K562 (cell line): ENCODE measurements at regions not wholly inside any gene's neighbourhood (a gene's known extent, or its start where the extent isn't known, plus 50 kb on each side); places are given as distances from the start of the nearest gene placed in this dataset.
A peak's percentile ranks its signal among the peaks of the same experiment; 100 is the strongest.

ENCODE experiments used
- ATAC-seq: fragments of 200-7000 bp; cut with Tn5 transposase; 3 replicates; pipeline ENCODE4 v1.9.1; 2020; ENCODE audit warnings: moderate library complexity
- BruUV-seq: library from RNA; stranded (reverse); fragments of 400-500 nt; replicated peaks from 2 replicates; lab custom pipeline; 2021; lab: Mats Ljungman, UMichigan
- CTCF ChIA-PET: fragments of 300-600 bp; formaldehyde crosslinking; extraction: SDS; loops from one replicate; lab custom pipeline; 2021; ENCODE audit warnings: low intra/inter-chr PET ratio; lab: Yijun Ruan, JAX
- POLR2A ChIA-PET: fragments of 300-600, 350-650 bp; sonication (Branson Sonifier 250); formaldehyde crosslinking; extraction: SDS; loops from one replicate; lab custom pipeline; 2021; ENCODE audit warnings: antibody characterized with exemption, inconsistent platforms; lab: Yijun Ruan, JAX
- DNase-seq, 4 experiments: peaks; one replicate each; pipeline versions ENCODE4 v3.0.0 to v3.0.0-alpha.2; 2011 to 2018; ENCODE audit warnings: low spot score in 3 of 4, mixed read lengths in 3 of 4; ENCODE audit errors: extremely low read depth in 1 of 4
- FAIRE-seq: peaks from 2 replicates; lab custom pipeline; 2011; peaks lifted over from hg19 to GRCh38; lab: Jason Lieb, UNC
- H2AFZ ChIP-seq: 2 replicates; pipeline ENCODE4 v1.6.0; 2011; ENCODE audit warnings: low read depth, low read length, control low read depth, inconsistent platforms
- H3K27ac ChIP-seq: fragments of 200-600 bp; 3 replicates; pipeline ENCODE4 v1.8.0; 2011; ENCODE audit warnings: low read depth, mild to moderate bottlenecking, control low read depth, inconsistent platforms, low read length, moderate library complexity, mixed read lengths; ENCODE audit errors: extremely low read depth
- H3K27me3 ChIP-seq, 2 experiments: fragments of 300-600 bp in 1 of 2; 2 replicates in 1 of 2; 3 replicates in 1 of 2; pipeline versions ENCODE4 v1.6.0 to v1.8.0; 2011; ENCODE audit warnings: inconsistent platforms in 2 of 2, low read length in 2 of 2, mild to moderate bottlenecking in 1 of 2, mixed read lengths in 1 of 2, moderate library complexity in 1 of 2; ENCODE audit not compliant: control insufficient read depth in 2 of 2, insufficient read depth in 2 of 2
- H3K36me3 ChIP-seq: fragments of 300-600 bp; 3 replicates; pipeline ENCODE4 v1.8.0; 2011; ENCODE audit warnings: mild to moderate bottlenecking, low read length, inconsistent platforms; ENCODE audit not compliant: control insufficient read depth, insufficient read depth
- H3K4me1 ChIP-seq, 2 experiments: fragments of 200-600 bp in 1 of 2; replicated peaks in 1 of 2; 2 replicates in 1 of 2; 3 replicates in 1 of 2; pipeline versions ENCODE4 v1.5.1 to v1.8.0; 2011; ENCODE audit warnings: inconsistent platforms in 2 of 2, low read length in 2 of 2, mild to moderate bottlenecking in 1 of 2, mixed read lengths in 1 of 2, moderate library complexity in 1 of 2; ENCODE audit not compliant: control insufficient read depth in 2 of 2, insufficient read depth in 2 of 2
- H3K4me2 ChIP-seq: 2 replicates; pipeline ENCODE4 v1.6.1; 2011; ENCODE audit warnings: low read length, control low read depth, inconsistent platforms, mixed read lengths; ENCODE audit not compliant: insufficient read depth
- H3K4me3 ChIP-seq: fragments of 200-600 bp; sonication (generic), shearing (Covaris generic); 2 replicates; pipeline ENCODE4 v1.5.1; 2016; ENCODE audit warnings: control low read depth, inconsistent platforms
- H3K79me2 ChIP-seq: fragments of 200-600 bp; 3 replicates; pipeline ENCODE4 v1.8.0; 2011; ENCODE audit warnings: low read length, inconsistent platforms; ENCODE audit not compliant: control insufficient read depth, insufficient read depth
- H3K9ac ChIP-seq, 2 experiments: 2 replicates each; pipeline versions ENCODE4 v1.6.0 to v1.6.1; 2011; ENCODE audit warnings: low read depth in 2 of 2, low read length in 2 of 2, control low read depth in 1 of 2, inconsistent platforms in 1 of 2, mild to moderate bottlenecking in 1 of 2, mixed read lengths in 1 of 2; ENCODE audit not compliant: insufficient read depth in 1 of 2
- H3K9me1 ChIP-seq: one replicate; pipeline ENCODE4 v1.6.0; 2011; ENCODE audit warnings: inconsistent platforms, mild to moderate bottlenecking, low read length, moderate library complexity; ENCODE audit not compliant: control insufficient read depth, insufficient read depth
- H3K9me3 ChIP-seq: replicated peaks from 2 replicates; pipeline ENCODE4 v1.5.1; 2011; ENCODE audit warnings: low read depth, low read length, inconsistent platforms; ENCODE audit not compliant: control insufficient read depth, insufficient read depth
- H4K20me1 ChIP-seq: replicated peaks from 2 replicates; pipeline ENCODE4 v1.6.1; 2011; ENCODE audit warnings: low read length, inconsistent platforms, mixed read lengths; ENCODE audit not compliant: control insufficient read depth, insufficient read depth
- BACH1 ChIP-seq: fragments of 200-800 bp; sonication (Bioruptor generic); IDR thresholded peaks from 2 replicates; pipeline ENCODE4 v1.6.1; 2016; ENCODE audit warnings: missing genetic modification characterization, missing compliant biosample characterization
- CBFB ChIP-seq: sonication (generic); formaldehyde crosslinking; IDR thresholded peaks from 2 replicates; pipeline ENCODE4 v1.4.0; 2020; ENCODE audit warnings: mild to moderate bottlenecking, missing genetic modification reagents
- CREM ChIP-seq: IDR thresholded peaks from 2 replicates; pipeline ENCODE4 v1.6.1; 2014; ENCODE audit warnings: antibody characterized with exemption, low read depth
- DDX20 ChIP-seq: fragments of 450-650 bp; IDR thresholded peaks from 2 replicates; pipeline ENCODE4 v1.6.1; 2016; ENCODE audit warnings: missing genetic modification characterization, low read depth, mild to moderate bottlenecking, missing compliant biosample characterization, moderate library complexity
- ELF2 ChIP-seq: fragments of 250-450 bp; sonication (Bioruptor Pico); IDR thresholded peaks from 2 replicates; pipeline ENCODE4 v1.5.0; 2021; ENCODE audit warnings: mild to moderate bottlenecking
- HDAC8 ChIP-seq: fragments of 450-650 bp; IDR thresholded peaks from 2 replicates; pipeline ENCODE4 v1.6.1; 2016; ENCODE audit warnings: mild to moderate bottlenecking, missing genetic modification characterization, moderate library complexity, missing compliant biosample characterization
- HLTF ChIP-seq: fragments of 450-650 bp; IDR thresholded peaks from 2 replicates; pipeline ENCODE4 v1.6.1; 2016
- MAFK ChIP-seq: IDR thresholded peaks from 2 replicates; pipeline ENCODE4 v1.6.1; 2011; ENCODE audit warnings: low read length, improper control_type of control experiment
- MECOM ChIP-seq: fragments of 250-450 bp; sonication (Bioruptor Pico); IDR thresholded peaks from 2 replicates; pipeline ENCODE4 v1.8.0; 2022; ENCODE audit warnings: inconsistent platforms
- MNT ChIP-seq, 2 experiments: fragments of 450-650 bp; conservative IDR thresholded peaks; 2 replicates each; pipeline ENCODE4 v1.6.1; 2017; ENCODE audit warnings: mild to moderate bottlenecking in 2 of 2, moderate library complexity in 2 of 2
- NFRKB ChIP-seq: fragments of 450-650 bp; IDR thresholded peaks from 2 replicates; pipeline ENCODE4 v1.6.1; 2016; ENCODE audit warnings: low read depth
- SFPQ ChIP-seq: fragments of 200-400 bp; formaldehyde crosslinking; IDR thresholded peaks from 2 replicates; pipeline ENCODE4 v1.6.1; 2017; ENCODE audit warnings: mild to moderate bottlenecking, low read depth, low read length, moderate library complexity
- SOX6 ChIP-seq: fragments of 450-650 bp; IDR thresholded peaks from 2 replicates; pipeline ENCODE4 v1.6.1; 2014; ENCODE audit warnings: mild to moderate bottlenecking
- TARDBP ChIP-seq: fragments of 450-650 bp; IDR thresholded peaks from 2 replicates; pipeline ENCODE4 v1.6.1; 2016
- TRIM24 ChIP-seq, 2 experiments: fragments of 450-650 bp; IDR thresholded peaks; 2 replicates each; pipeline ENCODE4 v1.6.1; 2016
- YY1 ChIP-seq, 3 experiments: IDR thresholded peaks; 2 replicates each; pipeline ENCODE4 v1.6.1; 2011; ENCODE audit warnings: low read length in 2 of 3, mild to moderate bottlenecking in 2 of 3, moderate library complexity in 2 of 3, borderline replicate concordance in 1 of 3, control low read depth in 1 of 3, low read depth in 1 of 3; ENCODE audit not compliant: insufficient read depth in 3 of 3, insufficient replicate concordance in 2 of 3, control insufficient read depth in 1 of 3, insufficient read length in 1 of 3; ENCODE audit errors: extremely low read depth in 1 of 3
- ZBTB7A ChIP-seq: IDR thresholded peaks from 2 replicates; pipeline ENCODE4 v1.6.1; 2011; ENCODE audit warnings: low read depth, mild to moderate bottlenecking, low read length, moderate library complexity, borderline replicate concordance; ENCODE audit not compliant: control insufficient read depth
- ZFP36 ChIP-seq: fragments of 150-350 bp; IDR thresholded peaks from 2 replicates; pipeline ENCODE4 v1.6.1; 2018; ENCODE audit warnings: low read length, low read depth; ENCODE audit not compliant: partially characterized antibody
- ZNF146 ChIP-seq: IDR thresholded peaks from one replicate; pipeline ENCODE4 v1.6.1; 2018; ENCODE audit warnings: missing compliant biosample characterization; ENCODE audit not compliant: unreplicated experiment
- ZNF217 ChIP-seq: sonication (generic); formaldehyde crosslinking; IDR thresholded peaks from 2 replicates; pipeline ENCODE4 v1.8.0; 2022; ENCODE audit warnings: mild to moderate bottlenecking, missing genetic modification reagents
- ZNF282 ChIP-seq: sonication (generic); formaldehyde crosslinking; IDR thresholded peaks from 2 replicates; pipeline ENCODE4 v1.8.1; 2023; ENCODE audit warnings: missing genetic modification reagents
- WGBS: fragments of 100-300 bp; shearing (Covaris generic); methylation state at CpG from one replicate; pipeline ENCODE4 v1.1.6; 2016; ENCODE audit warnings: low coverage, mixed read lengths; ENCODE audit not compliant: insufficient coverage; ENCODE audit errors: missing lambda C conversion rate; 5-methylcytosine and 5-hydroxymethylcytosine counted together
- in situ Hi-C: fragments of 300-500 bp; cut with MboI; formaldehyde crosslinking; loops from 4 replicates; pipeline ENCODE4 v1.15.0; 2018; ENCODE audit warnings: inconsistent platforms, mixed read lengths
- intact Hi-C: fragments of 100-400 bp; cut with micrococcal nuclease; formaldehyde crosslinking; loops from 2 replicates; pipeline ENCODE4 v1.14.2; 2022

- TF ChIP-seq YY1 (IDR thresholded peaks at IDR 0.05; ENCODE audit: borderline replicate concordance in 1 of 3, control insufficient read depth in 1 of 3, extremely low read depth in 1 of 3, insufficient read depth in 3 of 3, insufficient read length in 1 of 3, insufficient replicate concordance in 2 of 3, low read depth in 1 of 3, low read length in 2 of 3) (peak in 1 of 3 experiments; percentile 47), HLTF (no peak), ELF2 (CRISPR knock-in tag) (no peak), MNT (conservative IDR thresholded peaks at IDR 0.05) (no peak), HDAC8 (tag) (0 out of 2 replicates have a peak, but pooled peaks have one; percentile 64), ZFP36 (no peak), DDX20 (tag) (no peak)
These were observed 85.3 kb downstream of the ARL4A start (continued) for GRCh38 chr7:12772768-12773167.

- intact Hi-C loops, result no loop called here
- Histone ChIP-seq H4K20me1 (no peaks in the 10 kb centered on the region), H3K4me1 (peaks cover 0 to 3% of the 10 kb centered on the region in 2 experiments; a peak in 1 of 5 replicates), H3K36me3 (no peaks in the 10 kb centered on the region), H3K27ac (no peak overlapping the region), H3K9ac (no peak overlapping the region), H3K79me2 (no peaks in the 10 kb centered on the region), H3K9me1 (no peaks in the 10 kb centered on the region), H3K9me3 (peaks cover 4% of the 10 kb centered on the region; the same call in 1 of the 2 replicates), H2AFZ (no peak overlapping the region), H3K4me3 (no peak overlapping the region), H3K27me3 (no peaks in the 10 kb centered on the region), H3K4me2 (no peak overlapping the region)
- FAIRE-seq (no peak), DNase-seq (peak in 1 of 4 experiments; percentile 27), ATAC-seq (peak; percentile 46; the same call in 2 of the 3 replicates)
- no TSS peak for BruUV-seq
- ChIA-PET POLR2A (no interaction called here), CTCF (no interaction called here)
- in situ Hi-C loops, result no loop called here
- WGBS, result 50% methylated on average over 2 of the region's 2 CpGs
- no peak for TF ChIP-seq NFRKB
- no peak for TF ChIP-seq ZNF217 (CRISPR knock-in tag)
- TF ChIP-seq SOX6, result no peak
- TF ChIP-seq BACH1 (tag), result peak; percentile 58; the same call in 1 of the 2 replicates
- 0 out of 2 replicates have a peak, but pooled peaks have one; percentile 14 for TF ChIP-seq CREM
- TF ChIP-seq ZBTB7A, result no peak
- TF ChIP-seq CBFB (CRISPR knock-in tag), result no peak
- no peak for TF ChIP-seq MECOM (CRISPR knock-in tag)
- TF ChIP-seq SFPQ, result no peak
- peak; percentile 14 to 59; a peak in 1 of 4 replicates for TF ChIP-seq TRIM24 (IDR thresholded peaks at IDR 0.05)
- no peak for TF ChIP-seq ZNF282 (CRISPR knock-in tag)
- peak; percentile 72 for TF ChIP-seq MAFK
- no peak for TF ChIP-seq TARDBP
- no peak for TF ChIP-seq ZNF146 (CRISPR knock-in tag)
These were observed 89.8 kb downstream of the ARL4A start for GRCh38 chr7:12777257-12777656.
